ENCODE measurements at regions not wholly inside any gene's neighbourhood (a gene's known extent, or its start where the extent isn't known, plus 50 kb on each side); places are given as distances from the start of the nearest gene placed in this dataset.

GRCh38 chr3:74214286-74214685 lies 400.2 kb downstream of the CNTN3 start:
- TF ChIP-seq CTCF (IDR thresholded peaks at IDR 0.05; ENCODE audit: low read length) (no peak), EZH2 (IDR thresholded peaks at IDR 0.05; ENCODE audit: borderline replicate concordance, low read length) (no peak)
